A673 (cell line): ENCODE measurements at regions not wholly inside any gene's neighbourhood (a gene's known extent, or its start where the extent isn't known, plus 50 kb on each side); places are given as distances from the start of the nearest gene placed in this dataset.

ENCODE experiments used
- BruUV-seq: library from RNA; stranded (reverse); fragments of 400-500 nt; replicated peaks from 2 replicates; lab custom pipeline; 2021; lab: Mats Ljungman, UMichigan
- CTCF ChIA-PET: fragments of 300-600 bp; sonication (Branson Sonifier 250); formaldehyde crosslinking; loops from one replicate; lab custom pipeline; 2022; ENCODE audit warnings: antibody characterized with exemption; lab: Charles Lee
- POLR2A ChIA-PET: fragments of 300-600 bp; sonication (Branson Sonifier 250); formaldehyde crosslinking; loops from one replicate; lab custom pipeline; 2022; ENCODE audit warnings: antibody characterized with exemption; ENCODE audit not compliant: low non-redundant PET; lab: Charles Lee
- DNase-seq: peaks from one replicate; pipeline ENCODE4 v3.0.0-alpha.2; 2015; ENCODE audit warnings: low spot score
- H3K27ac ChIP-seq: fragments of 200-600 bp; sonication (generic); 2 replicates; pipeline ENCODE4 v1.5.1; 2016; ENCODE audit warnings: mixed run types, low read depth, mild to moderate bottlenecking, mixed read lengths, antibody characterized with exemption, low read length; ENCODE audit not compliant: poor library complexity, severe bottlenecking
- H3K27me3 ChIP-seq: fragments of 200-600 bp; sonication (generic); replicated peaks from 2 replicates; pipeline ENCODE4 v1.6.1; 2017; ENCODE audit warnings: mixed run types, low read depth, mild to moderate bottlenecking, mixed read lengths, antibody characterized with exemption, low read length; ENCODE audit not compliant: insufficient read depth, poor library complexity
- H3K36me3 ChIP-seq: fragments of 200-600 bp; sonication (generic); 2 replicates; pipeline ENCODE4 v1.6.1; 2016; ENCODE audit warnings: mixed run types, mild to moderate bottlenecking, mixed read lengths, antibody characterized with exemption, low read length; ENCODE audit not compliant: insufficient read depth, poor library complexity, severe bottlenecking
- H3K4me1 ChIP-seq: fragments of 200-600 bp; sonication (generic); 2 replicates; pipeline ENCODE4 v1.6.1; 2017; ENCODE audit warnings: mixed run types, mild to moderate bottlenecking, mixed read lengths, antibody characterized with exemption, low read length; ENCODE audit not compliant: insufficient read depth, poor library complexity, severe bottlenecking
- H3K4me3 ChIP-seq: fragments of 200-600 bp; sonication (generic); 2 replicates; pipeline ENCODE4 v1.5.1; 2016; ENCODE audit warnings: low read depth, mixed run types, mild to moderate bottlenecking, mixed read lengths, low read length; ENCODE audit not compliant: poor library complexity, severe bottlenecking
- H3K9me3 ChIP-seq: fragments of 200-600 bp; sonication (generic); 2 replicates; pipeline ENCODE4 v1.6.1; 2016; ENCODE audit warnings: mixed run types, low read depth, mild to moderate bottlenecking, mixed read lengths, antibody characterized with exemption, low read length; ENCODE audit not compliant: poor library complexity, severe bottlenecking
- EZH2 ChIP-seq: fragments of 200-600 bp; sonication (generic); IDR thresholded peaks from 2 replicates; pipeline ENCODE4 v1.6.1; 2017; ENCODE audit warnings: borderline replicate concordance, low read depth, mild to moderate bottlenecking, mixed read lengths, antibody characterized with exemption, low read length; ENCODE audit not compliant: poor library complexity, severe bottlenecking
- intact Hi-C: fragments of 100-400 bp; cut with micrococcal nuclease; formaldehyde crosslinking; loops from one replicate; pipeline ENCODE4 v1.10.0; 2022; ENCODE audit not compliant: unreplicated experiment
- TF ChIP-seq, protein P1 (sequence below): fragments of 300-800, 200-600 bp; sonication (generic); conservative IDR thresholded peaks from 2 replicates; pipeline ENCODE4 v1.5.1; 2017; ENCODE audit warnings: low read depth, mild to moderate bottlenecking, antibody characterized with exemption, low read length, moderate library complexity, mixed read lengths

DNA sequence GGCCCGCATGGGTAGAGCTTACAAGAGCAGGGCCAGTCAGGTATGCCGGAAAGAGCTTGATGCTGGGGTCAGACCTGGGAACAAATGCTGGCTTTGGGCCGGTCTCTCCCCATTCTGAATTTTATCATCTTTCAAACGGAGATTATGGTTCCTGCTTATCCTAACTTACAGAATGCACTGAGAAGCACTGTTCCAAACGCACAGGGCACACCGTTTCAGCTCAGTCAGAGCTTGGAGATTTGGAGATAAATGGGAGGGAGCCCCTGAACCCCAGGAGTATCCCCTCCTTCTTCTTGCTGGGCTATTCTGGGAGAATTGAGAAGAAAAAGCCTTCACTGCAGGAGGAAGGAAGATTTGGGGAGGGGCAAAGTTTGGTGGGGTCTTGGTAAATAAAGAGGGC lies 169.4 kb downstream of the DDX1 start:
- Histone ChIP-seq H3K4me1 (no peaks in the 10 kb centered on the region), H3K27ac (no peak overlapping the region), H3K9me3 (no peaks in the 10 kb centered on the region), H3K27me3 (no peaks in the 10 kb centered on the region), H3K4me3 (no peak overlapping the region), H3K36me3 (no peaks in the 10 kb centered on the region)
- intact Hi-C loops: no loop called here
- ChIA-PET POLR2A (no interaction called here), CTCF (no interaction called here)
- no TSS peak for BruUV-seq
- DNase-seq: no peak
- no peak for TF ChIP-seq EZH2
- TF ChIP-seq, protein P1, sequence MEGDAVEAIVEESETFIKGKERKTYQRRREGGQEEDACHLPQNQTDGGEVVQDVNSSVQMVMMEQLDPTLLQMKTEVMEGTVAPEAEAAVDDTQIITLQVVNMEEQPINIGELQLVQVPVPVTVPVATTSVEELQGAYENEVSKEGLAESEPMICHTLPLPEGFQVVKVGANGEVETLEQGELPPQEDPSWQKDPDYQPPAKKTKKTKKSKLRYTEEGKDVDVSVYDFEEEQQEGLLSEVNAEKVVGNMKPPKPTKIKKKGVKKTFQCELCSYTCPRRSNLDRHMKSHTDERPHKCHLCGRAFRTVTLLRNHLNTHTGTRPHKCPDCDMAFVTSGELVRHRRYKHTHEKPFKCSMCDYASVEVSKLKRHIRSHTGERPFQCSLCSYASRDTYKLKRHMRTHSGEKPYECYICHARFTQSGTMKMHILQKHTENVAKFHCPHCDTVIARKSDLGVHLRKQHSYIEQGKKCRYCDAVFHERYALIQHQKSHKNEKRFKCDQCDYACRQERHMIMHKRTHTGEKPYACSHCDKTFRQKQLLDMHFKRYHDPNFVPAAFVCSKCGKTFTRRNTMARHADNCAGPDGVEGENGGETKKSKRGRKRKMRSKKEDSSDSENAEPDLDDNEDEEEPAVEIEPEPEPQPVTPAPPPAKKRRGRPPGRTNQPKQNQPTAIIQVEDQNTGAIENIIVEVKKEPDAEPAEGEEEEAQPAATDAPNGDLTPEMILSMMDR: no peak

DNA sequence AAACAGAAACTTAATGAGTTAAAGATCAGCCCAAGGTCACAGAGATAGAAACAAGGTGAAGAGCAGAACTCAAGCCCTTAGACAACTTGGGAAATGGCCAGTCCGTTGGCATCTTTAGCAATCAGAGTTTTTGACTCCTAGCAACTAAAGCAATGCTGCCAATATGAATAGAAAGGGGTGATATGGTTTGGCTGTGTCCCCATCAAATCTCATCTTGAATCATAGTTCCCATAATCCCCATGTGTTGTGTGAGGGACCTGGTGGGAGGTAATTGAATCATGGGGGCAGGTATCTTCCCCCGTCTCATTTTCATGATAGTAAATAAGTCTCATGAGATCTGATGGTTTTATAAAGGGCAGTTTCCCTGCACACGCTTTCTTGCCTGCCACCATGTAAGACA lies 170.2 kb downstream of the DDX1 start:
- ChIA-PET POLR2A (no interaction called here), CTCF (no interaction called here)
- H3K4me1 ChIP-seq: no peaks in the 10 kb centered on the region
- no peak overlapping the region for H3K4me3 ChIP-seq
- no TSS peak for BruUV-seq
- no peak for DNase-seq
- intact Hi-C loops: no loop called here
- H3K27me3 ChIP-seq: no peaks in the 10 kb centered on the region
- TF ChIP-seq, protein P1: no peak
- no peak for TF ChIP-seq EZH2
- no peak overlapping the region for H3K27ac ChIP-seq
- H3K9me3 ChIP-seq: no peaks in the 10 kb centered on the region
- H3K36me3 ChIP-seq: no peaks in the 10 kb centered on the region

DNA sequence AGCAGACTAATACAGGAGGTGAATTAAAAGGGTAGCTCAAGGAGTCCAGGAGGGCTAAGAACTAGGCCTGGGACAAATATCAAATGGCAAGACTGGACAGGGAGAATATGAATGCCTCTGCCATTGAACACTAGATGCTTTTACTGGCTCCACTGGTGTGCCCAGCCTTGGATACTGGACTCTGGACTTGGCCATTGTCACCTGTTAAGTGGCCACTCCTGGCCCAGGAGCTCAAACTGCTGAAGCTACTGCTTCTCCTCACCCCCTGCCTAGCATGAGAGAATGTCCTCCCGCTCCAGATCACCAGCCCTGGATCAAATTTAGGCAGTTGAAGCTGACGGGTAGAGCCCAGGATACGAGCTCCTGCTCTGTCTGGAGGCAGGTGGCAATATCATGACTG lies 170.8 kb downstream of the DDX1 start:
- no peaks in the 10 kb centered on the region for H3K4me1 ChIP-seq
- no peak overlapping the region for H3K27ac ChIP-seq
- H3K27me3 ChIP-seq: no peaks in the 10 kb centered on the region
- ChIA-PET CTCF (no interaction called here), POLR2A (no interaction called here)
- H3K9me3 ChIP-seq: no peaks in the 10 kb centered on the region
- no peaks in the 10 kb centered on the region for H3K36me3 ChIP-seq
- TF ChIP-seq, protein P1: no peak
- TF ChIP-seq EZH2: no peak
- DNase-seq: no peak
- intact Hi-C loops: no loop called here
- no TSS peak for BruUV-seq
- no peak overlapping the region for H3K4me3 ChIP-seq
